Neural progenitor cell (in vitro differentiated cells): ENCODE measurements at regions not wholly inside any gene's neighbourhood (a gene's known extent, or its start where the extent isn't known, plus 50 kb on each side); places are given as distances from the start of the nearest gene placed in this dataset.

Experiments used
- CTCF ChIP-seq: fragments of 200-600 bp; sonication (generic); IDR thresholded peaks from 2 replicates; pipeline ENCODE4 v1.5.1; 2017; ENCODE audit warnings: antibody characterized with exemption, mild to moderate bottlenecking
- EZH2 ChIP-seq: fragments of 200-600 bp; sonication (generic); IDR thresholded peaks from 2 replicates; pipeline ENCODE4 v1.6.1; 2017; ENCODE audit warnings: antibody characterized with exemption, mild to moderate bottlenecking, moderate library complexity

- TF ChIP-seq CTCF: no peak
- no peak for TF ChIP-seq EZH2
These were observed 157.8 kb upstream of the AADAT start for GRCh38 chr4:170247596-170247995.
